Right cardiac atrium (tissue), 5 donors: ENCODE measurements at regions not wholly inside any gene's neighbourhood (a gene's known extent, or its start where the extent isn't known, plus 50 kb on each side); places are given as distances from the start of the nearest gene placed in this dataset.
"Not testable (repeated sequence)": the region's sequence is repeated elsewhere in the genome, so short reads cannot be mapped to it uniquely, and the experiment has no call there.

ENCODE experiments used
- ATAC-seq, 2 donors: fragments of 200-7000 bp; cut with Tn5 transposase; one replicate each; pipeline versions ENCODE4 v1.8.0 to v1.9.1; 2020; ENCODE audit warnings: moderate library complexity in 2 of 2, mild to moderate bottlenecking in 1 of 2
- DNase-seq, 3 donors: peaks; one replicate each; pipeline ENCODE4 v3.0.0-alpha.2; 2020
- H3K27ac ChIP-seq: one replicate; pipeline ENCODE4 v1.5.1; 2013; ENCODE audit warnings: mild to moderate bottlenecking, low read length, control low read depth, moderate library complexity
- H3K27me3 ChIP-seq: one replicate; pipeline ENCODE4 v1.6.1; 2013; ENCODE audit not compliant: control insufficient read depth, insufficient read depth
- H3K4me1 ChIP-seq: one replicate; pipeline ENCODE4 v1.6.1; 2013; ENCODE audit warnings: low read length; ENCODE audit not compliant: control insufficient read depth, insufficient read depth
- H3K4me3 ChIP-seq: one replicate; pipeline ENCODE4 v1.5.1; 2013; ENCODE audit warnings: low read length, control low read depth
- H3K9me3 ChIP-seq: one replicate; pipeline ENCODE4 v1.6.1; 2013; ENCODE audit warnings: low read length; ENCODE audit not compliant: control insufficient read depth
- WGBS: extraction: QIAGEN DNeasy Blood & Tissue Kit; methylation state at CpG from one replicate; pipeline ENCODE4 v1.1.7; 2013; 5-methylcytosine and 5-hydroxymethylcytosine counted together
- intact Hi-C, 4 donors: fragments of 100-400 bp; cut with DNase I; formaldehyde crosslinking; loops; one replicate each; pipeline versions ENCODE4 v1.11.0 to v1.14.0; 2022 to 2023
- donor health status: healthy with polysubstance abuse.
- donor health status: DM: no; HTN: yes; CAD: no.
- donor health status: DM: no; HTN: no; CAD: no.
- donor health status: DM: no; HTN: yes; CAD: no; lungs with severe emphysema.
- donor health status: DM: yes; HTN: yes; CAD: no.

GRCh38 chr11:48803955-48804354 is 179.7 kb downstream of the TRIM51G start:
- intact Hi-C loops, H3K4me3 ChIP-seq, H3K27me3 ChIP-seq, H3K27ac ChIP-seq, H3K9me3 ChIP-seq, H3K4me1 ChIP-seq, ATAC-seq: not testable (repeated sequence)
- 74% methylated on average over 7 of the region's 7 CpGs for WGBS
- DNase-seq: peak in 1 of 3 donors; percentile 4
